Epithelial cell of proximal tubule (primary cell): ENCODE measurements at regions not wholly inside any gene's neighbourhood (a gene's known extent, or its start where the extent isn't known, plus 50 kb on each side); places are given as distances from the start of the nearest gene placed in this dataset.
A peak's percentile ranks its signal among the peaks of the same experiment; 100 is the strongest.

Experiments
- DNase-seq: peaks from one replicate; pipeline ENCODE4 v3.0.0-alpha.2; 2011; ENCODE audit warnings: low read depth
- H3K4me3 ChIP-seq: 2 replicates; pipeline ENCODE4 v1.5.1; 2011; ENCODE audit warnings: low read depth, mild to moderate bottlenecking, low read length
- CTCF ChIP-seq: conservative IDR thresholded peaks from 2 replicates; pipeline ENCODE4 v1.5.1; 2012; ENCODE audit warnings: low read depth, mild to moderate bottlenecking, low read length

DNA sequence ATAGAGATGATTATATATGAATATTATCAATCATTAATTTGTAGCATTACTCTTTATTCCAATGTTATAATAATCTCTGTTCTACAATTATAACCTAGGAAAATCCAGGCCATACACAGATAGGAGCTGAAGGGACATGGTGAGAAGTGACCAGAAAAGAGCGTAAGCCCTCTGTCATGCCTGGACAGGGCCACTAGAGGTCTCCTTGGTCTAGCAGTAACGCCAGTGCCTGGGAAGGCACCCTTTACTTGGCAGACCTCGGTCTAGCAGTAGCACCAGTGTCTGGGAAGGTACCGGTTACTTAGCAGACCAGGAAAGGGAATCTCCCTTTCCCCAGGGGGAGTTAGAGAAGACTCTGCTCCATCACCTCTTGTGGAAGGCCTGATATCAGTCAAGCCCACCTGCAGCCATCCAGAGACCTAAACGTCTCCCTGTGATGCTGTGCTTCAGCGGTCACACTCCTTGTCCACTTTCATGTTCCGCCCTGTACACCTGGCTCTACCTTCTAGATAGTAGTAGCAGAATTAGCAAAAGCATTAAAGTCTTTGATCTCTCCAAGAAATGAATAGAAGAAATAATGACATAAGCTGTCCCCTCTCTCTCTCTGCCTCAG, 447.5 kb upstream of the FSIP2 start:
- peak; percentile 27 for DNase-seq
- peak; percentile 96 for TF ChIP-seq CTCF
- no peak overlapping the region for H3K4me3 ChIP-seq

- no peak for DNase-seq
- TF ChIP-seq CTCF: no peak
- H3K4me3 ChIP-seq: no peak overlapping the region
These were observed 438.7 kb upstream of the FSIP2 start for GRCh38 chr2:185299867-185300266.

DNA sequence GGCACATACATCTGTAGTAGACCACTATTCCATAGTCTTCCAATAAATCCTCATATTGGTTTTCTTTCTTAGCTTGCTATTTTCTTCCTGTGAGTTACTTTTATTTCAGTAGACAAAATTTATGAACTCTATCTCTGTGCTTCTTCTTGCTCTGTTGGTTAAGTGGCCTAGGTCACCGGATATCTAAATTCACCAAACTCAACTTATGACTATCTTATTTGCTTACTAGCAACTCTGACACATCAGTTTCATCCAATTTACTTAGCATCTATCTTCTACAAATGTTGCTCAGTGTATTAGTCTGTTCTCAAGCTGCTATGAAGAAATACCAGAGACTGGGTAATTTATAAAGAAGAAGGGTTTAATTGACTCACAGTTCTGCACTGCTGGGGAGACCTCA, 432.5 kb upstream of the FSIP2 start:
- DNase-seq: no peak
- H3K4me3 ChIP-seq: no peak overlapping the region
- TF ChIP-seq CTCF: no peak

GRCh38 chr2:185316383-185316782, 422.2 kb upstream of the FSIP2 start:
- DNase-seq: no peak
- H3K4me3 ChIP-seq: no peak overlapping the region
- no peak for TF ChIP-seq CTCF

DNA sequence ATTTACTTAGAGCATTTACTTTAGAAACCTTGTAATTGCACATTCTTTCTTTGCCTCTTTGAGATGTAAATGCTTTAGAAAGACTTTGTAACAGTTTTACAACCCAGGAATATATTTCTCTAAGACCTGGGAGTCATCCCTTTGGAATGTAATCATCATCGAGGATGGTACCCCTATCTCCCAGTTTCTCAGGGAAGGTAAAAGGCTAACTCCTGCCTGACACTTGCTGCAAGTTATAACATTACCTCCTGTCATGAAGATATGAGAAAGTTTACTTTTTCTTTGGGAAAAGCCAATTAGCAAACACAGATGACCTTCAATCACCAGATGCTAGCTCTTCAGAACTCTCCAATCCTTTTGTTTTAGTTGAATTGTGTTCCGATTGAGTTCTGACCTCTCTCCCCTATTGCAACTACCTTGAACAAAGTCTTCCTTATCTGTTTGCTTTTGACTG, 420.3 kb upstream of the FSIP2 start:
- no peak for TF ChIP-seq CTCF
- DNase-seq: no peak
- no peak overlapping the region for H3K4me3 ChIP-seq

GRCh38 chr2:185335879-185336278, 402.7 kb upstream of the FSIP2 start:
- TF ChIP-seq CTCF: no peak
- no peak for DNase-seq
- no peak overlapping the region for H3K4me3 ChIP-seq

DNA sequence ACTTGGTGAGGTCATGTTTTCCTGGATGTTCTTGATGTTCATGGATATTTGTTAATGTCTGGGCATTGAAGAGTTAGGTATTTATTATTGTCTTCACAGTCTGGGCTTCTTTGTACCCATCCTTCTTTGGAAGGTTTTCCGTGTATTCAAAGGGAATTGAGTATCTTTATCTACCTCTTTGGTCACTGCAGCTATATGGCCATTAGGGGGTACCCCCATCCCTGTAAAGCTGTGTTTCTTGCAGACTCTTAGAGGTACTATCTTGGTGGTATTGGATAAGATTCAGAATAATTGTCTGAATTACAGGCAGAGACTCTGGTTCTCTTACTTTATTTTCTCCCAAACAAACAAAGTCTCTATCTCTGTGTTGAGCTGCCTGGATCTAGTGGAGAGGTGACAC, 401.6 kb upstream of the FSIP2 start:
- DNase-seq: no peak
- no peak overlapping the region for H3K4me3 ChIP-seq
- TF ChIP-seq CTCF: no peak
